Activated T-helper 2 cell treated with anti-CD3 and anti-CD28 coated beads, Interferon-gamma antibody, Interleukin-2, Interleukin-4, amounts not matched to agents 10 μg/mL and 5 μg/mL and 100 μg/mL, durations not matched to agents 14 hours and 24 hours and 36 hours (primary cell): ENCODE measurements at regions not wholly inside any gene's neighbourhood (a gene's known extent, or its start where the extent isn't known, plus 50 kb on each side); places are given as distances from the start of the nearest gene placed in this dataset.

ENCODE experiments used
- DNase-seq: peaks from one replicate; pipeline ENCODE4 v3.0.0; 2021; ENCODE audit warnings: low spot score
- H3K27ac Mint-ChIP-seq: one replicate; pipeline ENCODE4 v1.8.0; 2021; ENCODE audit warnings: mixed read lengths
- H3K27me3 Mint-ChIP-seq: one replicate; pipeline ENCODE4 v1.8.0; 2021; ENCODE audit warnings: low read depth, mixed read lengths
- H3K36me3 Mint-ChIP-seq: one replicate; pipeline ENCODE4 v1.8.0; 2021; ENCODE audit warnings: low read depth, mixed read lengths
- H3K4me1 Mint-ChIP-seq: one replicate; pipeline ENCODE4 v1.8.0; 2021; ENCODE audit warnings: low read depth, mixed read lengths
- H3K4me3 Mint-ChIP-seq: one replicate; pipeline ENCODE4 v1.8.0; 2021; ENCODE audit warnings: low read depth, mild to moderate bottlenecking, moderate library complexity, mixed read lengths
- H3K9me3 Mint-ChIP-seq: one replicate; pipeline ENCODE4 v1.8.0; 2021; ENCODE audit warnings: mixed read lengths
- intact Hi-C: fragments of 100-400 bp; cut with micrococcal nuclease; formaldehyde crosslinking; loops from one replicate; pipeline ENCODE4 v1.15.1; 2023

- intact Hi-C loops = loop anchor here (1.0 to 5.0 kb wide), 6 partner anchors 70 to 506 kb away; partner anchors contain the start of gene TET2
- peaks cover 4% of the 10 kb centered on the region for H3K27me3 Mint-ChIP-seq
- peak; percentile 43 for DNase-seq
These were observed 180.2 kb upstream of the TET2 start for GRCh38 chr4:104966349-104967033.

GRCh38 chr4:104967034-104967401 lies 179.7 kb upstream of the TET2 start:
- no peak for DNase-seq
- Mint-ChIP-seq H3K27ac (peak overlapping the region; percentile 86), H3K36me3 (no peaks in the 10 kb centered on the region)

More at GRCh38 chr4:104966349-104967033, 180.2 kb upstream of the TET2 start:
- Mint-ChIP-seq H3K4me3 (peak overlapping the region; percentile 66), H3K9me3 (peaks cover 6% of the 10 kb centered on the region), H3K36me3 (no peaks in the 10 kb centered on the region), H3K27ac (peak overlapping the region; percentile 86), H3K4me1 (peaks cover 39% of the 10 kb centered on the region)

GRCh38 chr4:104969394-104970082 lies 177.1 kb upstream of the TET2 start:
- H3K27me3 Mint-ChIP-seq = peaks cover 2% of the 10 kb centered on the region
- no peaks in the 10 kb centered on the region for H3K36me3 Mint-ChIP-seq
- DNase-seq = no peak
- intact Hi-C loops = loop anchor here (5.0 kb wide), 2 partner anchors 248 to 338 kb away; no protein-coding TSS in a partner anchor
- no peak overlapping the region for H3K27ac Mint-ChIP-seq
- H3K4me1 Mint-ChIP-seq = peaks cover 53% of the 10 kb centered on the region
- no peak overlapping the region for H3K4me3 Mint-ChIP-seq
- no peaks in the 10 kb centered on the region for H3K9me3 Mint-ChIP-seq

More at GRCh38 chr4:104967034-104967401, 179.7 kb upstream of the TET2 start:
- intact Hi-C loops = loop anchor here (2.0 to 5.0 kb wide), 5 partner anchors 70 to 506 kb away; partner anchors contain the start of gene TET2
- Mint-ChIP-seq H3K4me3 (peak overlapping the region; percentile 66), H3K4me1 (peaks cover 43% of the 10 kb centered on the region), H3K9me3 (peaks cover 2% of the 10 kb centered on the region), H3K27me3 (peaks cover 3% of the 10 kb centered on the region)

- H3K27ac Mint-ChIP-seq = no peak overlapping the region
- intact Hi-C loops = no loop called here
- H3K4me3 Mint-ChIP-seq = no peak overlapping the region
- DNase-seq = no peak
- no peaks in the 10 kb centered on the region for H3K9me3 Mint-ChIP-seq
- peaks cover 37% of the 10 kb centered on the region for H3K4me1 Mint-ChIP-seq
- no peaks in the 10 kb centered on the region for H3K36me3 Mint-ChIP-seq
- H3K27me3 Mint-ChIP-seq = peaks cover 2% of the 10 kb centered on the region
These were observed 175.2 kb upstream of the TET2 start for GRCh38 chr4:104971462-104971861.

- Mint-ChIP-seq H3K27me3 (peaks cover 2% of the 10 kb centered on the region), H3K4me1 (peaks cover 27% of the 10 kb centered on the region), H3K36me3 (no peaks in the 10 kb centered on the region), H3K27ac (no peak overlapping the region), H3K9me3 (no peaks in the 10 kb centered on the region), H3K4me3 (no peak overlapping the region)
- intact Hi-C loops = no loop called here
- no peak for DNase-seq
These were observed 173.0 kb upstream of the TET2 start for GRCh38 chr4:104973708-104974107.

GRCh38 chr4:104975617-104976016 lies 171.1 kb upstream of the TET2 start:
- H3K9me3 Mint-ChIP-seq = peaks cover 16% of the 10 kb centered on the region
- no peak overlapping the region for H3K4me3 Mint-ChIP-seq
- peaks cover 21% of the 10 kb centered on the region for H3K4me1 Mint-ChIP-seq
- no peaks in the 10 kb centered on the region for H3K36me3 Mint-ChIP-seq
- no peak overlapping the region for H3K27ac Mint-ChIP-seq
- no peaks in the 10 kb centered on the region for H3K27me3 Mint-ChIP-seq
- intact Hi-C loops = no loop called here
- no peak for DNase-seq

GRCh38 chr4:104976262-104976661 lies 170.4 kb upstream of the TET2 start:
- Mint-ChIP-seq H3K4me3 (no peak overlapping the region), H3K27ac (no peak overlapping the region), H3K27me3 (peaks cover 3% of the 10 kb centered on the region), H3K4me1 (peaks cover 17% of the 10 kb centered on the region), H3K9me3 (peaks cover 22% of the 10 kb centered on the region), H3K36me3 (no peaks in the 10 kb centered on the region)
- intact Hi-C loops = no loop called here
- DNase-seq = no peak

- Mint-ChIP-seq H3K36me3 (no peaks in the 10 kb centered on the region), H3K4me1 (peaks cover 6% of the 10 kb centered on the region), H3K27me3 (peaks cover 5% of the 10 kb centered on the region), H3K27ac (no peak overlapping the region), H3K4me3 (no peak overlapping the region), H3K9me3 (peaks cover 22% of the 10 kb centered on the region)
- intact Hi-C loops = no loop called here
- no peak for DNase-seq
These were observed 167.5 kb upstream of the TET2 start for GRCh38 chr4:104979083-104979760.

GRCh38 chr4:104983615-104984179 lies 163.0 kb upstream of the TET2 start:
- Mint-ChIP-seq H3K4me1 (peaks cover 6% of the 10 kb centered on the region), H3K4me3 (no peak overlapping the region), H3K27me3 (peaks cover 9% of the 10 kb centered on the region), H3K27ac (no peak overlapping the region), H3K9me3 (peaks cover 22% of the 10 kb centered on the region), H3K36me3 (no peaks in the 10 kb centered on the region)
- DNase-seq = no peak
- intact Hi-C loops = no loop called here

GRCh38 chr4:104986306-104986705 lies 160.4 kb upstream of the TET2 start:
- Mint-ChIP-seq H3K27ac (no peak overlapping the region), H3K4me3 (no peak overlapping the region), H3K9me3 (no peaks in the 10 kb centered on the region), H3K27me3 (peaks cover 15% of the 10 kb centered on the region), H3K36me3 (no peaks in the 10 kb centered on the region), H3K4me1 (peaks cover 6% of the 10 kb centered on the region)
- intact Hi-C loops = no loop called here
- no peak for DNase-seq

- no peak for DNase-seq
- peaks cover 15% of the 10 kb centered on the region for H3K27me3 Mint-ChIP-seq
- no peak overlapping the region for H3K4me3 Mint-ChIP-seq
- H3K36me3 Mint-ChIP-seq = no peaks in the 10 kb centered on the region
- H3K27ac Mint-ChIP-seq = no peak overlapping the region
- no peaks in the 10 kb centered on the region for H3K4me1 Mint-ChIP-seq
- H3K9me3 Mint-ChIP-seq = peaks cover 4% of the 10 kb centered on the region
- intact Hi-C loops = no loop called here
These were observed 157.3 kb upstream of the TET2 start for GRCh38 chr4:104989371-104989770.

- Mint-ChIP-seq H3K36me3 (no peaks in the 10 kb centered on the region), H3K4me1 (no peaks in the 10 kb centered on the region), H3K27ac (no peak overlapping the region), H3K9me3 (no peaks in the 10 kb centered on the region), H3K4me3 (no peak overlapping the region), H3K27me3 (peaks cover 2% of the 10 kb centered on the region)
- DNase-seq = no peak
- intact Hi-C loops = no loop called here
These were observed 144.4 kb upstream of the TET2 start for GRCh38 chr4:105002278-105002677.
